ENCODE measurements at regions not wholly inside any gene's neighbourhood (a gene's known extent, or its start where the extent isn't known, plus 50 kb on each side); places are given as distances from the start of the nearest gene placed in this dataset.

- TF ChIP-seq POLR2A (IDR thresholded peaks at IDR 0.05) (no peak), CTCF (IDR thresholded peaks at IDR 0.05) (no peak), EP300 (IDR thresholded peaks at IDR 0.05) (no peak), POLR2AphosphoS5 (IDR thresholded peaks at IDR 0.05) (no peak)
Observed at GRCh38 chr10:36157486-36157885, 515.4 kb upstream of the FZD8 start.
